GM18499 (cell line): ENCODE measurements at regions not wholly inside any gene's neighbourhood (a gene's known extent, or its start where the extent isn't known, plus 50 kb on each side); places are given as distances from the start of the nearest gene placed in this dataset.

ENCODE experiments used
- ATAC-seq: cut with Tn5 transposase; IDR thresholded peaks from one replicate; pipeline ENCODE4 v1.9.1; 2021; ENCODE audit warnings: moderate number of reproducible peaks; ENCODE audit not compliant: insufficient read depth, unreplicated experiment

DNA sequence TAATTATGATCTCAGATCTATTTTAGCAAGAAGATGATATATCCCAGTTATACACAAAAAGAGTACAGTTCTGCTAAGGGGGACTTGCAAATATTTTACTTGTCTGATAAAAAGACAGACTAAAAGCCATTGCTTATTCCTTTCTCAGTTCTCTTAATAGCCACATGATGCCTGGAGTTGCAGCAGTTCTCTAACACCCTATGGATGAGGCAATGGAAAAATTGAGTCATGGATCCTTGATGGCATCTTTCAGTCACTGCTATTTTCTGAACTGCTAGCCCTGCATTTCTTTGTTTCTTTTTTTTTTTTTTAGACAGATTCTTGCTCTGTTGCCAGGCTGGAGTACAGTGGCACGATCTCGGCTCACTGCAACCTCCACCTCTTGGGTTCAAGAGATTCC, 1956.7 kb downstream of the C4orf33 start:
- ATAC-seq = no peak

- ATAC-seq = no peak
Measured at GRCh38 chr4:131054489-131055019, 1958.6 kb downstream of the C4orf33 start.

- no peak for ATAC-seq
Measured at GRCh38 chr4:131061734-131062133, 1965.8 kb downstream of the C4orf33 start.

DNA sequence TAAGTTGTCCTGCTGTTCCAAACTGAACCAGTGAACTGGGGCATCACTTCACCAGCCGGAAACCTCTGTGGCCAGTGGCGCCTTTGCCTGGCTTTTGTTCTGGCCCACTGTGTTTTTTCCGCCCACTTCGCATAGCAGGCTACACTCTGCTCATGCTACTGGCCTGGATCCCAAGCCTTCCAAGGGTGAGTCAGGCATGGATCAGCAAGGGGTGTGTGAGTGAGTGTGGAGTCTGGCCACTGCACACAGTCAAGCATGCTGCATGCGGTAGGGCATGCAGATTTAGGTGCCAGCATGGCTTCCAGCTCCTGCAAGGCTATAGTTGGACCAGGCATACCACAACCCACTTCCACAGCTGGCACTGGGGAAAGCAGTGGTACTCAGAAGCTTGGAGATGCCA, 1967.9 kb downstream of the C4orf33 start:
- ATAC-seq = no peak

- no peak for ATAC-seq
Measured at GRCh38 chr4:131081069-131081468, 1985.1 kb downstream of the C4orf33 start.

DNA sequence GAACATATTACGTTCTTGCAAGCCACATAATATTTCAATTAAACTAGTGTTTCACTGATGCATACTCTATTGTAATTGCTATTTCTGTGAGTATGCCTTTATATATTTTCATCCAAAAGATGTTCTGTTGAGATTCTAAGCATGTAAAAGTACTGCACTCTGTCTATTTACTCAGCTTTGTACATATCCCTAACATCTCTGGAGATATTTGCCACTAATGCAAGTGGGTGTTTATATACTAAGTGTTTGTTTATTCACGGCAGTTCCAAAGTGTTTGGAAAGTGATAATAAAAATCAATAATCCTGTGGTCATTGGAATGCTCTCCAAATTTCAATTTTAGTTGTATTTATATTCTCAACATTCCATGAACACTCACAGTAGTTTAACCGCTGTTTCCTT, 1989.0 kb downstream of the C4orf33 start:
- no peak for ATAC-seq

- ATAC-seq = no peak
Measured at GRCh38 chr4:131091896-131092295, 1995.9 kb downstream of the C4orf33 start.

GRCh38 chr4:131093303-131093702, 1997.4 kb downstream of the C4orf33 start:
- no peak for ATAC-seq

DNA sequence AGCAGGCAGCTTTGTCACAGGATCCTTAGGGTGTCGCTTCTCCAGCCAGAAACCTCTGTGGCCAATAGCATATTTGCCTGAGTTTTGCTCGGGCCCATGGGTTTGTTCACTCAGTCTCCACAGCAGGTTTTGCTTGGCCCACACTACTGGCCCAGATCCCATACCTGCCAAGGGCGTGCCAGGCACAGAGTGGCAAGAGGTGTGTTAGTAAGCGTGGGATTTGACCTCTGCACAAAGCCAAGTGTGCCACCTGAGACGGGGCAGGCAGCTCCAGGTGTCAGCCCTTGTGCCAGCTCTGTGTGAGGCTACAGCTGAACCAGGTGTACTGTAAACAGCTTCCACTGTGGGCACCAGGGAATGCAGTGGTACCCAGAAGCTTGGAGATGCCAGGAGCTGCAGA, 2003.0 kb downstream of the C4orf33 start:
- no peak for ATAC-seq

DNA sequence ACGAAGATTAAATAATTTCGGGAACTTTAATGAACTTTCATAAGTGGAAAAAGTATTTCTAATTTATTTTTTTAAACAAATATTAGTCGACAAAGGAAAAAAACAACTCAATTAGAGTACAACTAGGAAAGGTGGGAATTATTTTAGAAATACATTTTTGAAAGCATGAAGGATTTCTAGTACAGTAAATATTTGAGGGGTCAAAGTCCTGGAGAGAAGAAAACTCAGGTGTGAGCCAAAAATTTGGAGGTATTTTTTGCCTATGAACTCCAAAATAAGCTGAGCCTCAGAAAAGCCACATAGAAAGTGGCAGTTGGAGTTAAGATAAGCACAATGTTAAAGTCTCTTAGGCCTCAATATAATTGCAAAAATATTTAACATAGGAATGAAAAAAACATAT, 2017.3 kb downstream of the C4orf33 start:
- no peak for ATAC-seq

- no peak for ATAC-seq
Measured at GRCh38 chr4:131113704-131114103, 2017.8 kb downstream of the C4orf33 start.

DNA sequence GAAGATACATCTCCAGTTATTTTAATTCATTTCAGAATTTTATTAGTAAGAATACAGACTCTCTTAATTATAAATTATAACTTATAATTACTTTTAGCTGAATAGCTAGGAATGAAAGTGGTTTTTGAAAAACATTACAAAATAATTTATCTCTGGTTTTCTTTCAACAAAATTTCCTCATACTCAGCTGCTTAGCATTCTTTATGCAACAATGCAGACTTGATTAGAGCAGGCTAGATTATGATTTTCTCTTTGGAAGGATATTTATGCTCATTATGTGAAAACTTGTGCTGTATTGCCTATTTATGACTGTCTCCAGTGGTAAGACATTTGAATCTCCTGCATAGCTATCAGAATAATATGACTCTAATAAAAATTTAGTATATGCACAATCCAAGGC, 2023.7 kb downstream of the C4orf33 start:
- ATAC-seq = no peak

- ATAC-seq = no peak
Measured at GRCh38 chr4:131137196-131137595, 2011.9 kb upstream of the PCDH10 start.

DNA sequence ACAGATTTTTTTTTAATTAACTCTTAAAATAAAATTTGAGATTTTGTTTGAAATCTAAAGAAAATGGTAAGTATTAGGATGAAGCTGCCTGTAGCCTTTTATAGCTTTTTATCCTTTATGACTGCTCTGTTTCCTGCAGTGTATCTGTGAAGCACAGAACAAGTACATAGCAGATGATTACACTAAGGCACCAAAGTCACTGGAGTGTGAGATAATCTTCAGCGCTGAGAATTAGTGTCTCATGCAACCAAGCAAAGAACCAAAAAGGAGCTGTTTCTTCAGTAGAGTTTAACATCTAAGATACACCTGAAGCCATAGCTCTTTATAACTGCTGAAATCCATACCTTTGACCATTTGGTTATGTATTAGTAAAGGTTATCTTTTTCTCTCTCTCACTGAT, 1989.8 kb upstream of the PCDH10 start:
- no peak for ATAC-seq

- no peak for ATAC-seq
Measured at GRCh38 chr4:131192318-131192717, 1956.8 kb upstream of the PCDH10 start.

DNA sequence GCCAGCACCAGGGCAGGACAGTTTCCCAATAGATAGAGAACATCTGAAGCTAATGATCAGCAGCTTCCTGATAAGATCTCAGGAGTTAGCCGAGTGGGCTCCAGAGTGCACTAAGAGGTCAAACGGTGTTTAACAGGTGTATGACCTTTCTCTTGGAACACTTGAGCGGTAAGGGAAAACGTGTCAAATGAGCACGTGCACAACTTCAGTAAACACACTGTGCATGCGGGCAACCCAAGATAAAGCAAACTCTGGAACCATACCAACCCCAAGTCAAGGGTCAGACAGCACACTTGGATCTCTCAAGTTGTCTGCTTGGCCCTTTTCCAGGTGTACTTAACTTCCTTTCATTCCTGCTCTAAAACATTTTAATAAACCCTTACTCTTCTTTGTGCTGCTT, 1941.5 kb upstream of the PCDH10 start:
- no peak for ATAC-seq

DNA sequence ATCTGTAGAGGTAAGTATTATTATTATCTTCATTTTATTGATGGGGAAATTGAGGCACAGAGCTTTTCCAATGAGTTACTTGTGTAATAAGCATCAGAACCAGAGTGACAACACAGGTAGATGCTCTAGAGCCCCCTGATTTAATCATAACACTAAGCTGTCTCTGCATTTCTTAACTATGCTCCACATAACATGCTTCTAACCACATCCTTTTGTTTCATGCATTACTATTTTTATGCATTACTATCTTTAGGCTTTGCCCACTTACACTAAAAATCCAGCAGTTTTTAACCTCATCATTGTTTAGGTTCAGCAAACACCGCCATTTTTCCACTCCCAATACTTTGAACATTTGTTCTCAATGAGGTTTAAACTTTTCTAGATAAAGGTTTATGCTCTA, 1900.8 kb upstream of the PCDH10 start:
- no peak for ATAC-seq

DNA sequence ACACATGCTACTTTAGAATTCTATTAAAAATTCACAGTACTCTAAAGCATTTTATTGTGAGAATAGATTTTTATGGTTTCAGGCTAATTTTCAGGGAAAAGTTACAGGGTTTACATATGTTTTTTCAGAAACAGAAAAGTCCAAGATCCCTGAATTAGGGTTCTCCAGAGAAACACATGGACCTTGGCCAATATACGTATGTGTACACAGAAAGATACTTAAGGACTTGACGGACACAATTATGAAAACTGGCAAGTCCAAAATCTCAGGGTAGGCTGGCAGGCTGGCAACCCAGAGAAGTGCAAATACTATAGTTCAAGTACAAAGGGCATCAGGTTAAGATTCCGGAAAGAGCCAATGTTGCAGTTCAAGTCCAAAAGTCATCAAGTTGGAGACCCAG, 1897.8 kb upstream of the PCDH10 start:
- ATAC-seq = no peak

DNA sequence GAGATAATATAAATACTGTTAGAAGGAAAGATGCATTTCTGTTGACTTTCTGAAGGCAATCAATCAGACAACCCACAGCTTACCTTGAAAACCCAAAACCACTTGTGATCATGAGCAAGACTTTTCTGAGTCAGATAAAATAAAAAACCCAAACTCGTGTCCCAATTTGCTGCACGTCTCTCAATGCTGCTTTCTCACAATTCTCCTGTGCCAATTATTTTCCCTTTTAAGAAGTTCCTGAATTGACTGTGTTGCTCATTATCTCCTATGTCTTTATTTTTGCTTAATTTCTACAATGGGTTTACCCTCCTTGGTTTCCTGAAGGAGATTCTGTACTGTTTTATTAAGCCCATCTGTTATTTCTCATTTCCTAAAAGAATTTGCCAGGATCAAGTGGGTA, 1891.9 kb upstream of the PCDH10 start:
- ATAC-seq = no peak

- ATAC-seq = no peak
Measured at GRCh38 chr4:131258361-131258760, 1890.7 kb upstream of the PCDH10 start.

DNA sequence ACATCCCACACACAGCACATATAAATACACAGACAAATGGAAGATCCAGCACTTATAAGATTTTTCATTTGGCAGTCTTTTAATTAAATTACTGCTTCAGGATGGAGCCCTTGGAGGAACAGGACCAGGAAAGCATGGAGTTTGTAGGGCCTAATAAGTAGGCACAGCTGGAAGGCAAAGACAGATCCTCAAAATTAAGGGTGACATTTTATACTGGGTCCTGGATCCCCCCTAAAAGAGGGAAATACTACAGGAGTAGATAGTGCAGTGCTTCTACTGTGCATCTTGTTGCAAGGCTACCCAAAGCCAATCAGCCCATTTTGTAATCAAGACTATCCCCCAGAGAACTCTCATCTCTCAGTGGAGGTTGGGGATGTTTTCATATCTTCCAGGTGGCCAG, 1860.7 kb upstream of the PCDH10 start:
- no peak for ATAC-seq

DNA sequence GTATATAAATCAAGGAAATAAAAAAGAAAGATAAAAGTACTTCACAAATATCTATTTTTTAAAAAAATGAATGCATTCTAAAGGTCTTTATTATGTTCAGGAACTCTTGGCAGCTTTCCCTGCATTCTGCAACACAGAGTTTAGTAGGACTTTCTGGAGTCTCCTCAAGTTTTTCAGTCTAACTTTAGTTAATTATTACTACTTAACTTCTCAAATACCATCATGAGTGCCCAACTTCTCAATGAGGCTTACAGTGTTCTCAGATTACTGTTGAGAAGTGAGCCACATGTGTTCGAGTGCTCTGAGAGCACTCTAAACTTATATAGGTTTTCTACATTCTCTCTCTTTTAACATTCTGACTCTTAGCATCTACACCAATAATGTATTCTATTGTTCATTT, 1852.9 kb upstream of the PCDH10 start:
- ATAC-seq = no peak

DNA sequence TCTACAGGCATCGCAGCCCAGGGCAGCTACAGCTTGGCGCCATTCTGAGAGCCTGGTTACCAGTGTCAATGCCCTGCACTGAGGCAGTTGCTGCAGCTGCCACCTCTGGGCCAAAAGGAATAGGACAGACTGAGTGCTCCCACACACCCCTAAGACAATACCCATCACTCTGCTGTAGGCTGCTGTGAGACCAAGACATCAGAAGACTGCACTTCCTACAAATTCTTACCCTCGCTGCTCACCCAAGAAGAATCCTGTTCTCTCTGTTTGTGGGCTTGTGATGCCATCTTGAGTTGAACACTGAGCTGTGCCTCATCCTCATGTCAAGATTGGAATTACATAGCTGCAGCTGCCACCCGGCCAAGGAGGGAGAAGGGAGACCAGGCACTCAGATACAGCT, 1847.0 kb upstream of the PCDH10 start:
- no peak for ATAC-seq
